ENCODE measurements at regions not wholly inside any gene's neighbourhood (a gene's known extent, or its start where the extent isn't known, plus 50 kb on each side); places are given as distances from the start of the nearest gene placed in this dataset.

DNA sequence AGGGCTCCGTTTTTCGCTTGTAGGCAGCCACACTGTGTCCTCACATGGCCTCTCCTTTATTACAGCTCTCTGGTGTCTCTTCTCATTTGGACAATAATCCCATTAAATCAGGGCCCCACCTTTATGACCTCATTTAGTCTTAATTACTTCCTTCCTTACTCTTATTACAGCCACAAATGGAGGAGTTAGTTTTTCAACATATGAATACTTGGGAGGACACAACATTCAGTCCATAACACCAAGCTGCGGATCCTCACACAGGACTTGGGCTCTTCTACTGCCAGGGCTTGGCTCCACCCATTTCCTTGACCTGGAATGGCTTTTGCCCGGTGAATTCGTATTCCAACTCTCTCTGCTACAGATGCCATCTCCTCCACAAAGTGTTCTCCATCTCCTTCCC lies 74.3 kb upstream of the SLC7A14 start:
- Histone ChIP-seq H2BK20ac (ENCODE audit: low read length) (no peak overlapping the region), H4K5ac (ENCODE audit: insufficient read length, low read depth, low read length) (no peak overlapping the region), H3K56ac (replicated peaks; ENCODE audit: insufficient read length, low read depth, low read length) (no peak overlapping the region), H3K4ac (replicated peaks; ENCODE audit: insufficient read length, low read depth, low read length) (no peak overlapping the region), H3K36me3 (ENCODE audit: control insufficient read depth in 2 of 4, insufficient read depth in 4 of 4, low read length in 3 of 4) (no peaks in the 10 kb centered on the region), H3K9ac (replicated peaks in 1 of 4; ENCODE audit: extremely low read depth in 1 of 4, low read depth in 3 of 4, low read length in 3 of 4) (no peak overlapping the region), H3K4me1 (replicated peaks in 1 of 4; ENCODE audit: control insufficient read depth in 3 of 4, insufficient read depth in 4 of 4, low read length in 3 of 4) (no peaks in the 10 kb centered on the region), H2BK5ac (ENCODE audit: low read depth, low read length) (no peak overlapping the region), H3K23ac (ENCODE audit: insufficient read length) (no peak overlapping the region), H4K20me1 (replicated peaks in 1 of 2; ENCODE audit: control insufficient read depth in 1 of 2, insufficient read depth in 2 of 2, low read length in 2 of 2) (no peaks in the 10 kb centered on the region), H2AFZ (ENCODE audit: low read length) (no peak overlapping the region), H2BK15ac (ENCODE audit: low read length) (no peak overlapping the region), H4K91ac (replicated peaks; ENCODE audit: insufficient read length, low read length) (no peak overlapping the region), H3K4me2 (ENCODE audit: insufficient read depth in 1 of 2, low read depth in 2 of 2, low read length in 2 of 2) (no peak overlapping the region), H4K8ac (ENCODE audit: extremely low read depth, insufficient read depth, low read length) (no peak overlapping the region), H3K14ac (ENCODE audit: insufficient read length) (no peak overlapping the region), H2BK12ac (ENCODE audit: low read depth, low read length) (no peak overlapping the region), H3K9me3 (ENCODE audit: insufficient read depth in 2 of 2, low read depth in 1 of 2, low read length in 1 of 2) (no peaks in the 10 kb centered on the region), H3K23me2 (ENCODE audit: low read depth, low read length) (no peaks in the 10 kb centered on the region), H3K79me2 (ENCODE audit: control insufficient read depth in 1 of 2, insufficient read depth in 2 of 2, low read length in 2 of 2) (no peaks in the 10 kb centered on the region), H2BK120ac (replicated peaks; ENCODE audit: low read depth, low read length) (no peak overlapping the region), H3K27ac (ENCODE audit: low read depth, low read length) (no peak overlapping the region), H3K27me3 (replicated peaks in 1 of 4; ENCODE audit: control insufficient read depth in 3 of 4, extremely low read depth in 1 of 4, insufficient read depth in 3 of 4, low read length in 3 of 4) (no peaks in the 10 kb centered on the region), H3K4me3 (ENCODE audit: extremely low read depth in 1 of 4, insufficient read depth in 2 of 4, low read depth in 3 of 4, low read length in 4 of 4) (no peak overlapping the region), H3K79me1 (ENCODE audit: low read depth, low read length) (no peaks in the 10 kb centered on the region), H2AK5ac (ENCODE audit: low read depth, low read length) (no peak overlapping the region), H3K18ac (ENCODE audit: extremely low read depth, low read length) (no peak overlapping the region)
- POLR2A ChIA-PET (ENCODE audit: partially characterized antibody): no interaction called here
- DNase-seq (ENCODE audit: low read depth in 1 of 2, low spot score in 2 of 2): no peak
- 94% methylated on average over 5 of the region's 5 CpGs; no CpG with 5 or more reads in 1 of the 2 experiments for WGBS, 2 experiments (ENCODE audit: extremely low coverage in 1 of 2, insufficient coverage in 1 of 2, insufficient read length in 1 of 2, insufficient replicate concordance in 2 of 2, low coverage in 1 of 2, low lambda C conversion rate in 2 of 2, missing lambda C conversion rate in 1 of 2)
- CTCF ChIA-PET (ENCODE audit: partially characterized antibody): no interaction called here
- no peak for FAIRE-seq
- TF ChIP-seq HDAC2 (IDR thresholded peaks at IDR 0.05; ENCODE audit: borderline replicate concordance in 1 of 2, low read depth in 2 of 2, low read length in 2 of 2): no peak
- no peak for TF ChIP-seq YY1 (IDR thresholded peaks at IDR 0.05; ENCODE audit: low read depth, low read length)
- no peak for TF ChIP-seq SIRT6 (IDR thresholded peaks at IDR 0.05; ENCODE audit: low read length)
- no peak for TF ChIP-seq HDAC6 (IDR thresholded peaks at IDR 0.05; ENCODE audit: low read depth, low read length)
- TF ChIP-seq PHF8 (conservative IDR thresholded peaks at IDR 0.05; ENCODE audit: low read depth, low read length): no peak
- TF ChIP-seq MAFK (IDR thresholded peaks at IDR 0.05; ENCODE audit: low read depth, low read length): no peak
- TF ChIP-seq SIX5 (IDR thresholded peaks at IDR 0.05; ENCODE audit: low read depth, low read length): no peak
- TF ChIP-seq FOSL1 (IDR thresholded peaks at IDR 0.05; ENCODE audit: insufficient read depth, low read depth, low read length): no peak
- no peak for TF ChIP-seq JUND (IDR thresholded peaks at IDR 0.05; ENCODE audit: low read length)
- TF ChIP-seq, protein P1, sequence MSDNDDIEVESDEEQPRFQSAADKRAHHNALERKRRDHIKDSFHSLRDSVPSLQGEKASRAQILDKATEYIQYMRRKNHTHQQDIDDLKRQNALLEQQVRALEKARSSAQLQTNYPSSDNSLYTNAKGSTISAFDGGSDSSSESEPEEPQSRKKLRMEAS (IDR thresholded peaks at IDR 0.05): no peak
- no peak for TF ChIP-seq RFX5 (IDR thresholded peaks at IDR 0.05; ENCODE audit: borderline replicate concordance, low read depth, low read length)
- no peak for TF ChIP-seq TCF12 (IDR thresholded peaks at IDR 0.05; ENCODE audit: low read depth, low read length)
- TF ChIP-seq SUZ12 (IDR thresholded peaks at IDR 0.05; ENCODE audit: low read length): no peak
- TF ChIP-seq SP1 (IDR thresholded peaks at IDR 0.05; ENCODE audit: low read depth, low read length): no peak
